NB4 (cell line): ENCODE measurements at regions not wholly inside any gene's neighbourhood (a gene's known extent, or its start where the extent isn't known, plus 50 kb on each side); places are given as distances from the start of the nearest gene placed in this dataset.

Experiments
- DNase-seq: peaks from one replicate; pipeline ENCODE4 v3.0.0; 2010; ENCODE audit warnings: low read depth
- H3K4me3 ChIP-seq: one replicate; pipeline ENCODE4 v1.5.1; 2011; ENCODE audit warnings: mild to moderate bottlenecking, low read depth, low read length, moderate library complexity
- MYC ChIP-seq: IDR thresholded peaks from 2 replicates; pipeline ENCODE4 v1.6.1; 2011; ENCODE audit warnings: low read depth, low read length
- POLR2A ChIP-seq: IDR thresholded peaks from 2 replicates; pipeline ENCODE4 v1.6.1; 2011; ENCODE audit warnings: mild to moderate bottlenecking; ENCODE audit not compliant: insufficient read length; ENCODE audit errors: extremely low read depth
- TF ChIP-seq, protein P1 (sequence below): IDR thresholded peaks from one replicate; pipeline ENCODE4 v1.5.1; 2012; ENCODE audit warnings: low read depth, low read length
- TF ChIP-seq, protein P2 (sequence below): IDR thresholded peaks from 2 replicates; pipeline ENCODE4 v1.6.1; 2011; ENCODE audit warnings: low read depth, low read length

DNA sequence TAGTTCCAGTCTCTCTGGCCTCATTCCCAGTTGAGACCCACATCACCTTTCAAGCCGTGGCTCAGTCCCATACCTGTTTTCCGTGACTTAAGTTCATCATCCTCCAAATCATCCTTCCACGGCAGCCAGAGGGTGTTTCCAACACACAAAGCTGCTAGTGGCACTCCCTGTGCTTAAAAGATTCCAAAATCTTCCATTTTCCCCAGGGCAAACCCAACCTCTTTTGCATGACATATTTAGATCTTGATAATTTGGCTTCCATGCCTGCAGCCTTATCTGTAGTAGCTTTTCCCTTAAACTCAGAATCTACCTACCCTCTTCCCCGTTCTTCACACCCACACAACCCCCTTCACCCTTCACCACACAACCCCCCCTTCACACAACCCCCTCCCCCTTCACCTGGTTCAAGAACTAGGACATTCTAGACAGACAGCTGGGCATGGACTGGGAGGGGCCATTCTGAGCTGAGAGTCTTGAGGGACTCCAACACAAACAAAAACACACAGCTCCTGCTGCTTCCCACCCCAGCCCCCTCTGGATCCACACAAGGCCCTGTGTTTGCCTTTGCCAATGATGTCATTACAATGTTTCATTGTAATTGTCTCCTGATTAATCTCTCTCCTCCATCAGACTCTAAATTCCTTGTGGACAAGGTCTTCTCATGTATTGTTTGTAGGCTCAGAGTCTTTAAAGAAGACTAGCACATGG is 268.2 kb downstream of the SH3GL2 start:
- TF ChIP-seq POLR2A (no peak), MYC (no peak)
- TF ChIP-seq, protein P1, sequence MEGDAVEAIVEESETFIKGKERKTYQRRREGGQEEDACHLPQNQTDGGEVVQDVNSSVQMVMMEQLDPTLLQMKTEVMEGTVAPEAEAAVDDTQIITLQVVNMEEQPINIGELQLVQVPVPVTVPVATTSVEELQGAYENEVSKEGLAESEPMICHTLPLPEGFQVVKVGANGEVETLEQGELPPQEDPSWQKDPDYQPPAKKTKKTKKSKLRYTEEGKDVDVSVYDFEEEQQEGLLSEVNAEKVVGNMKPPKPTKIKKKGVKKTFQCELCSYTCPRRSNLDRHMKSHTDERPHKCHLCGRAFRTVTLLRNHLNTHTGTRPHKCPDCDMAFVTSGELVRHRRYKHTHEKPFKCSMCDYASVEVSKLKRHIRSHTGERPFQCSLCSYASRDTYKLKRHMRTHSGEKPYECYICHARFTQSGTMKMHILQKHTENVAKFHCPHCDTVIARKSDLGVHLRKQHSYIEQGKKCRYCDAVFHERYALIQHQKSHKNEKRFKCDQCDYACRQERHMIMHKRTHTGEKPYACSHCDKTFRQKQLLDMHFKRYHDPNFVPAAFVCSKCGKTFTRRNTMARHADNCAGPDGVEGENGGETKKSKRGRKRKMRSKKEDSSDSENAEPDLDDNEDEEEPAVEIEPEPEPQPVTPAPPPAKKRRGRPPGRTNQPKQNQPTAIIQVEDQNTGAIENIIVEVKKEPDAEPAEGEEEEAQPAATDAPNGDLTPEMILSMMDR: no peak
- TF ChIP-seq, protein P2, sequence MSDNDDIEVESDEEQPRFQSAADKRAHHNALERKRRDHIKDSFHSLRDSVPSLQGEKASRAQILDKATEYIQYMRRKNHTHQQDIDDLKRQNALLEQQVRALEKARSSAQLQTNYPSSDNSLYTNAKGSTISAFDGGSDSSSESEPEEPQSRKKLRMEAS: no peak
- no peak for DNase-seq
- no peak overlapping the region for H3K4me3 ChIP-seq

- DNase-seq: no peak
- TF ChIP-seq MYC: no peak
- TF ChIP-seq, protein P1: no peak
- TF ChIP-seq, protein P2: no peak
- no peak for TF ChIP-seq POLR2A
Measured at GRCh38 chr9:17847908-17848307, 269.0 kb downstream of the SH3GL2 start.

DNA sequence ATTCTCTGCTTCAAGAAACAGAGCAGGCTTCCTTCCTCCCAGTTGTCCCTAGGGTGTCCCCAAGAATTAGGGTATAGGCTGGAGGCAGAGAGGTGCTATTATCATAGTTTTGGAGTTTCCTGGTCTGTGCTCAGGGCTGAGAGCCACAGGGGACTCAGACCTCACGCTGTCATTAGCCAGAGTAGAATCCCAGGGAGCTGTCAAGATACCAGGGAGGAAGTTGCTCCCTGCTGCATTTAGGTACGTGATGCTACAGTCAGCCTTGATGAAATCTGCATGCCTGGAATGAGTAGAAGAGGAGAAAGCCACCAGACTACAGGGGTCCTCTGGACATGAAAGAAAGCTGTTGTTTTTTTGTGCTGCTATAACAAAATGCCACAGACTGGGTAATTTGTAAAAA is 273.2 kb downstream of the SH3GL2 start:
- no peak for DNase-seq
- TF ChIP-seq, protein P2: no peak
- no peak for TF ChIP-seq MYC
- TF ChIP-seq POLR2A: no peak
- TF ChIP-seq, protein P1: no peak
- H3K4me3 ChIP-seq: no peak overlapping the region

More at GRCh38 chr9:17847908-17848307, 269.0 kb downstream of the SH3GL2 start:
- no peak overlapping the region for H3K4me3 ChIP-seq

- no peak overlapping the region for H3K4me3 ChIP-seq
- TF ChIP-seq, protein P2: no peak
- TF ChIP-seq POLR2A (no peak), MYC (no peak)
- TF ChIP-seq, protein P1: no peak
- DNase-seq: no peak
Measured at GRCh38 chr9:17854487-17854886, 275.6 kb downstream of the SH3GL2 start.

DNA sequence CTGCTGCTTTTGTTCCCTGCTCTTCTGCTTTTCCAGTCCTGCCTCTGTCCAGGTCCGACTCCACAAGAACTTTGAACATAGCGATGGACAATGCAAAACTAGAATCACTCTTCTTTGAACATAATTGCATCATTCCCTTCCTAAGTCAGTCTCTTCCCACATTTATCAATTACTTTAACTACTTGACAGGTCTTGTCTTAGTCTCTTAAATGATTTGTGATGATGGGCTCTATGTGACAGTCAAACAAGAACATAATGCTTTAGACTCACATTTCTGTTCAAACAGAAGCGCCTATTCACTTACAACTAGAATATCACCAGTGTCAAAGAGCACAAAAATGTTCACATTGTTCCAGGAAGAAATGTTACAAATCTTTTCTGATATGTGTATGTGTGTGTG is 278.1 kb downstream of the SH3GL2 start:
- TF ChIP-seq MYC (no peak), POLR2A (no peak)
- TF ChIP-seq, protein P2: no peak
- TF ChIP-seq, protein P1: no peak
- no peak overlapping the region for H3K4me3 ChIP-seq
- no peak for DNase-seq
